ENCODE measurements at regions not wholly inside any gene's neighbourhood (a gene's known extent, or its start where the extent isn't known, plus 50 kb on each side); places are given as distances from the start of the nearest gene placed in this dataset.
"Not testable (repeated sequence)": the region's sequence is repeated elsewhere in the genome, so short reads cannot be mapped to it uniquely, and the experiment has no call there.

- DNase-seq (ENCODE audit: low read depth, low spot score), result no peak
- in situ Hi-C loops (cut with HindIII; ENCODE audit: low pct_unique_long_range_greater_than_20kb, low sequenced_read_pairs), result no loop called here
These were observed 69.9 kb upstream of the SEC14L1 start for GRCh38 chr17:77070888-77071279.

GRCh38 chr17:77071925-77072490, 68.8 kb upstream of the SEC14L1 start:
- in situ Hi-C loops (cut with HindIII; ENCODE audit: low pct_unique_long_range_greater_than_20kb, low sequenced_read_pairs), result no loop called here

DNA sequence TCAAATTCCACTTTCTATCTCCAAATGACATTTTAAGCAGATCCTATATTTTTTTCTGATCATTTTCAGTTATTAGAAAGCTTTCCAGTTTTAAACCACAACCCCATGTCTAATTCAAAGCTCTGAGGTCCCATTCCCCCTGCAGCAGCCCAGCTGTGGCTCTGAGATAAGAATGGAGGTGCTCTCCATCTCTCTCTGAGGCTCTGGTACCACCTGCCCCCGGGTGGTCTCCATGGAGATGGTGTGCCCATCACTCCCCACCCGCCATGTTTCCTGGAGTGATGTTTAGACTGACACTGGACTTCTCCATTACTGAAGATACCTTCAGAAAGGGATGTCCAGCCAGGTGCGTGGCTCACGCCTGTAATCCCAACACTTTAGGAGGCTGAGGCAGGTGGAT, 68.1 kb upstream of the SEC14L1 start:
- in situ Hi-C loops (cut with HindIII; ENCODE audit: low pct_unique_long_range_greater_than_20kb, low sequenced_read_pairs), result no loop called here
- DNase-seq (ENCODE audit: low read depth, low spot score), result no peak

More at GRCh38 chr17:77071925-77072490, 68.8 kb upstream of the SEC14L1 start:
- DNase-seq (ENCODE audit: low read depth, low spot score), result no peak

DNA sequence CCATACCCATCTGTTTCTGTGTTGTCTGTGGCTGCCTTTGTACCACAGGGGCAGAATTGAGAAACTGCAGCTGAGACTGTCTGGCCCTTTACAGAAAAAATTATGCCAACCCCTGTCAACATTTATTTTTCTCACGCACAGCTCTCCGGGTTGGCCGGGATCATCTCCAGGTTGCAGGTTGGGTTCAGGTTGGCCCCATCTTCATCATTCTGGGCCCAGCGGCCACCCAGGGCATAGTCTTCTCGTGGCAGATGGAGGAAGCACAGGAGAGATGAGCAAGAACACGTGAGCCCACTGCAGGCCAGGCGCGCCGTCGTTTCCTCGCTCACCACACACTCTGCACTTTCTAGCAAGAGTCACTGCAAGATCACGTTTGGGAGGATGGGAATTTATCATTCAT, 66.1 kb upstream of the SEC14L1 start:
- no peak for DNase-seq (ENCODE audit: low read depth, low spot score)
- in situ Hi-C loops (cut with HindIII; ENCODE audit: low pct_unique_long_range_greater_than_20kb, low sequenced_read_pairs), result no loop called here

DNA sequence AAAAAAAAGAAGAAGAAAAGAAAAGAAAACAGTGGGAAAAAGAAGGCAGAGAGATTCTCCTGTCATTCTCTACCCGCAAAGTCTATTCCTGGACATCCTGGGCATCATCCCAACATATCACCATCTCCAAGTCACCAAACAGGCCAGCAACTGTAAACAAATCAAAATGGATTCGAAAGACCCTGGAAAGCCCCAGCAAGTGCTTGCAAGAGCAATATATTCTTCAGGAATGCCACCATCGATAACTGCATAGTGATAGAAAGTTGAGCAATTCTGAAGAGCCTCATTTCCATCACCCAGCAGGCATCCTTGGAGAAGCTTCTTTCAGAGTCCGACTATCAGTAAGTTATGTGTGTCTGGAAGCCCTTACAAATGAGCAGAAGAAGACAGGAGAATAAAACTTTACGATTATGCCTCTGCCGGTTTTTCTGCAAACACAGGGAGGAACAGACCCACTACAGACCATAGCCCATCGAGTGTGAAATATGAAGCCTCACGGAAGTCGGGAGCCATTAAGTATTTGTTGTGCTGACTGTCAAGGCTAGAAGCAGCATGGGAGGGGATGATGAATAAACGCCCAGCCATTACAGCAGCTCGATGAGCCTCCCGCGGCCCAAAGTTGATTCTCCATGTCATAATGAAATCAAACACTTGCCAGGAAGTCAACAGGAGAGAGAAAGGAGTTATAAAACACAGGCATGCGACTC, 64.5 kb upstream of the SEC14L1 start:
- in situ Hi-C loops (cut with HindIII; ENCODE audit: low pct_unique_long_range_greater_than_20kb, low sequenced_read_pairs), result no loop called here
- no peak for DNase-seq (ENCODE audit: low read depth, low spot score)

DNA sequence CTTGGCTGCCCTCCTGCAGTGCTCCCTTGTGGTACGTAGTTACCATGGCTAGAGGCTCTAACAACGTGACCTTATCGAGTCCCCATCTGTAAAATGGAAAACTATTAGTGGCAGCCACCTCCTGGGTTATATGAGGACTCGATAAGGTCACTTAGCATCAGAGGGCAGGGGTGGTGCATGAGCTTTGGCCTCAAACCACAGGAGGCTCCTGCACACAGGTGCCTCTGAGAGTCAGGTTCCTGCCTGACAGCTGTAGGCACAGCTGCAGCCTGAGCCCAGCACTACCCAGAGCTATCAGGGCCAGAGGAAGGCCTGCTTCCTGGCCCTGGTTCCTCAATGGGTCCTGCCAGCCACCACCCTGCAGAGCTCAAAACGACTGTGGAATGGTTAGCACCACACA, 57.2 kb upstream of the SEC14L1 start:
- in situ Hi-C loops (cut with HindIII; ENCODE audit: low pct_unique_long_range_greater_than_20kb, low sequenced_read_pairs), result no loop called here

DNA sequence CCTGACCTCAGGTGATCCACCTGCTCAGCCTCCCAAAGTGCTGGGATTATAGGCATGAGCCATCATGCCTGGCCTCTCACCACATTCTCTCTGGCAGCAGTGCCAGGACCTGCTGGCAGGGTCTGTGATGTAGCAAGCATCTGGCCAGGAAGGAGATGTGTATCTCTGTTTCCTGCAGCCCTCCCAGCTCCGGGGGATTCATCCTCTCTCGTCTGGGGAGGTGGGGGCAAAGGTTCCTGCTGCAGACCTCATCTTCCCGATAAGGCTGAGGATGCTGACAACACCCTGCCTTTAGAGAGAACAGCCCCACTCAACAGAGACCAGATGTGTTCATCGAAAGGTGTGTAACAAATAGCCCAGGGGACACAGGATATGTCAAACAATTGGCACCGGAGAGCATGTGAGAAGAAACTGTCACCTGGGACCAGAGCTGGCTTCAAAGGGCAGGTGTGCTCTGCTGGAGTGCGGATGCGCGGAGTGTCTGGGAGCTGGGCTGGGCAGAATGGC, 54.8 kb upstream of the SEC14L1 start:
- in situ Hi-C loops (cut with HindIII; ENCODE audit: low pct_unique_long_range_greater_than_20kb, low sequenced_read_pairs), result no loop called here

More for the DNA sequence above, 57.2 kb upstream of the SEC14L1 start:
- DNase-seq (ENCODE audit: low read depth, low spot score), result no peak

GRCh38 chr17:77086433-77087010, 54.2 kb upstream of the SEC14L1 start:
- peak; percentile 95 for DNase-seq (ENCODE audit: low read depth, low spot score)
- in situ Hi-C loops (cut with HindIII; ENCODE audit: low pct_unique_long_range_greater_than_20kb, low sequenced_read_pairs), result no loop called here

More for the DNA sequence above, 54.8 kb upstream of the SEC14L1 start:
- DNase-seq (ENCODE audit: low read depth, low spot score), result no peak

DNA sequence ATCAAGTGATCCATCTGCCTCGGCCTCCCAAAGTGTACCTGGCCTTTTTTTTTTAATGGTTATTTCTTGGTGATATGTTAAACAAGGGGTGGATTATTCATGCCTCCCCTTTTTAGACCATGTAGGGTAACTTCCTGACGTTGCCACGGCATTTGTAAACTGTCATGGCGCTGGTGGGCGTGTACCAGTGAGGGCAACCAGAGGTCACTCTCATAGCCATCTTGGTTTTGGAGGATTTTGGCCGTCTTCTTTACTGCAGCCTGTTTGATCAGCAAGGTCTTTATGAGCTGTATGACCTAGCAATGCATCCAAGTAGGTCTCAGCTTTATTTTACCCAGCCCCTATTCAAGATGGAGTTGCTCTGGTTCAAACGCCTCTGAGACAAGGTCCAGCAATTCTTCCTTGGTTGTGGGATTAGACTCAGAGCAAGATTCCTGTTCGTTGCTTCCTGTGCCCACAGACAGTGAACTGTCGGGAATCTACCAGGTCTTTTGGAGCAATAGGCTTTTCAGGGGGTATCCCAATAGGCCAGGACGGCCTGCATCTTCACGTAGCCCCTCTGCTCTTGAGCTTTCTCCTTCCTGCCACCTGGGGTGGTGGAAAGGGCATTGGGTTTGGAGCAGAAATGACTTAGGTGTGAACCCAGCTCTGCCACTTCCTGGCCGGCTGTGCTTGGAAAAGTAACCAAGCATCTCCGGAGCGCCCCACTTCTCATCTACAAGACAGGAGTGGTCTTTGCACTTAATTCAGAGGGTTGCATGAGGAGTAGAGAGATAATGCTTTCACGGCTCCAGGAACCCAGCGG, 52.9 kb upstream of the SEC14L1 start:
- no peak for DNase-seq (ENCODE audit: low read depth, low spot score)
- in situ Hi-C loops (cut with HindIII; ENCODE audit: low pct_unique_long_range_greater_than_20kb, low sequenced_read_pairs), result no loop called here

GRCh38 chr17:77088455-77089123, 52.2 kb upstream of the SEC14L1 start:
- in situ Hi-C loops (cut with HindIII; ENCODE audit: low pct_unique_long_range_greater_than_20kb, low sequenced_read_pairs), result no loop called here

GRCh38 chr17:77089124-77089490, 51.7 kb upstream of the SEC14L1 start:
- no peak for DNase-seq (ENCODE audit: low read depth, low spot score)
- in situ Hi-C loops (cut with HindIII; ENCODE audit: low pct_unique_long_range_greater_than_20kb, low sequenced_read_pairs), result no loop called here

More at GRCh38 chr17:77088455-77089123, 52.2 kb upstream of the SEC14L1 start:
- peak; percentile 100 for DNase-seq (ENCODE audit: low read depth, low spot score)

DNA sequence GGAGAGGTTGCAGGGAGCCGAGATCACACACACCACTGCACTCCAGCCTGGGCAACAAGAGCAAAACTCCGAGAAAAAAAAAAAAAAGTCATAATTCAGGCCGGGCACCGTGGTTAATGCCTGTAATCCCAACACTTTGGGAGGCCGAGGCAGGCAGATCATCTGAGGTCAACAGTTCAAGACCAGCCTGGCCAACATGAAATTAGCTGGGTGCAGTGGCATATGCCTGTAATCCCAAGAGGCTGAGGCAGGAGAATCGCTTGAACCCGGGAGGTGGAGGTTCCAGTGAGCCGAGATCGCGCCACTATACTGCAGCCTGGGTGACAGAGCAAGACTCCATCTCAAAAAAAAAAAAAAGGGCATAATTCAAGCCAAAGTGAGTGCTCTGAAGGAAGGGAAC, 50.8 kb upstream of the SEC14L1 start:
- in situ Hi-C loops (cut with HindIII; ENCODE audit: low pct_unique_long_range_greater_than_20kb, low sequenced_read_pairs); DNase-seq (ENCODE audit: low read depth, low spot score): not testable (repeated sequence)

- DNase-seq (ENCODE audit: low read depth, low spot score), result no peak
- in situ Hi-C loops (cut with HindIII; ENCODE audit: low pct_unique_long_range_greater_than_20kb, low sequenced_read_pairs), result no loop called here
These were observed 50.3 kb upstream of the SEC14L1 start for GRCh38 chr17:77090476-77090875.

Small RNA genes lying in the stretch of these regions (small RNA-seq; reads per million reads assigned to genes)
- gene RF00017, result 0 reads per million in 2 experiments
- gene SCARNA16, result 0 reads per million in 2 experiments
